Left ventricle myocardium inferior (tissue), 1 donor: ENCODE measurements at regions not wholly inside any gene's neighbourhood (a gene's known extent, or its start where the extent isn't known, plus 50 kb on each side); places are given as distances from the start of the nearest gene placed in this dataset.

Experiments used
- DNase-seq: peaks from one replicate; pipeline ENCODE4 v3.0.0-alpha.2; 2020
- H3K27ac ChIP-seq: fragments of 200-600 bp; replicated peaks from 2 replicates; pipeline ENCODE4 v1.8.0; 2021
- H3K27me3 ChIP-seq: fragments of 200-600 bp; 2 replicates; pipeline ENCODE4 v1.8.0; 2021; ENCODE audit warnings: low read depth
- H3K36me3 ChIP-seq: fragments of 200-600 bp; 2 replicates; pipeline ENCODE4 v1.8.0; 2021
- H3K4me1 ChIP-seq: fragments of 200-600 bp; 2 replicates; pipeline ENCODE4 v1.8.0; 2021
- H3K4me3 ChIP-seq: fragments of 200-600 bp; 2 replicates; pipeline ENCODE4 v1.8.0; 2021; ENCODE audit warnings: mild to moderate bottlenecking, moderate library complexity
- H3K9me3 ChIP-seq: fragments of 200-600 bp; replicated peaks from 2 replicates; pipeline ENCODE4 v1.8.0; 2021
- intact Hi-C: fragments of 100-400 bp; cut with micrococcal nuclease; formaldehyde crosslinking; loops from one replicate; pipeline ENCODE4 v1.11.0; 2022
- TF ChIP-seq, protein P1 (sequence below): fragments of 200-600 bp; IDR thresholded peaks from 2 replicates; pipeline ENCODE4 v1.8.0; 2021; ENCODE audit warnings: antibody characterized with exemption, mild to moderate bottlenecking, borderline replicate concordance
- donor health status: DM: no; HTN: yes; CAD: no; lungs with severe emphysema.

DNA sequence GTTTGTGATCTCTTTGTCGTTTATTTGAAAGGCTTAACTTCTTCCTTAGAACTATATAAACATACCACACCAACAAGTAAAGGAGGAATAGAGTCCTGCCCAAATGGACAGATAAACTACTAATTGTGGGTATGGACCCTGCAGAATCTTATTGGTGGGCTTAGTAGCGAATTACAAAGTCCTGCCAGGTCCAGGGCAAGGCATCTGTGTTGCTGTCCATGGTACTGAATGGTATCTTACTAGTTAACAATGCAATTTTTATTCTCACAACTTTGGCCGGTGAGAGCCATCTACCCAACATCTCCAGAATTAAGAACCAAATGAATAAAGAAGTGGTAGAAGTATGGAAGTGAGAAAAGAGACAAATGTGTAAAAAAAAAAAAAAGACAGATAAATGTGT, 1782.4 kb upstream of the WWC1 start:
- TF ChIP-seq, protein P1, sequence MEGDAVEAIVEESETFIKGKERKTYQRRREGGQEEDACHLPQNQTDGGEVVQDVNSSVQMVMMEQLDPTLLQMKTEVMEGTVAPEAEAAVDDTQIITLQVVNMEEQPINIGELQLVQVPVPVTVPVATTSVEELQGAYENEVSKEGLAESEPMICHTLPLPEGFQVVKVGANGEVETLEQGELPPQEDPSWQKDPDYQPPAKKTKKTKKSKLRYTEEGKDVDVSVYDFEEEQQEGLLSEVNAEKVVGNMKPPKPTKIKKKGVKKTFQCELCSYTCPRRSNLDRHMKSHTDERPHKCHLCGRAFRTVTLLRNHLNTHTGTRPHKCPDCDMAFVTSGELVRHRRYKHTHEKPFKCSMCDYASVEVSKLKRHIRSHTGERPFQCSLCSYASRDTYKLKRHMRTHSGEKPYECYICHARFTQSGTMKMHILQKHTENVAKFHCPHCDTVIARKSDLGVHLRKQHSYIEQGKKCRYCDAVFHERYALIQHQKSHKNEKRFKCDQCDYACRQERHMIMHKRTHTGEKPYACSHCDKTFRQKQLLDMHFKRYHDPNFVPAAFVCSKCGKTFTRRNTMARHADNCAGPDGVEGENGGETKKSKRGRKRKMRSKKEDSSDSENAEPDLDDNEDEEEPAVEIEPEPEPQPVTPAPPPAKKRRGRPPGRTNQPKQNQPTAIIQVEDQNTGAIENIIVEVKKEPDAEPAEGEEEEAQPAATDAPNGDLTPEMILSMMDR = no peak
- H3K27me3 ChIP-seq = no peaks in the 10 kb centered on the region
- intact Hi-C loops = no loop called here
- no peaks in the 10 kb centered on the region for H3K36me3 ChIP-seq
- no peak overlapping the region for H3K4me3 ChIP-seq
- no peak overlapping the region for H3K27ac ChIP-seq
- H3K9me3 ChIP-seq = no peaks in the 10 kb centered on the region
- H3K4me1 ChIP-seq = no peaks in the 10 kb centered on the region
- DNase-seq = no peak

DNA sequence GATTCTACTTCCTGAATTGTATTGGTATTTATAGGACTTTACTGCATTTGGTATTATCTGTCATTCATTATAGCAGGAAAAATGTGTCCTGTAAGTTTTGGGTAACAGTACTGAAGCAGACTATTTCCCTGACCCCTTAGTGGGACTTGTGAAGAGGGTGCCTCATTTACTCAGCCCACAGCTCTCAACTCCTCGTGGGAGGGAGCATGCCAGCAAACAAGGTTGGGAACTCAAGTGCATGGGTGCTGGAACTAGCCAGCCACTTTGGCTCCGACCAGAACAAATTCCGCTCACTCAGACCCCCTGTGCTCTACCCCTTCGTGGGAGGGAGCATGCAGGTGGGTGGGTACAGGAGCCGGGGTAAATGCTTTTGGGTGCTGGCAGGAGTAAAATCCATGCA, 1773.5 kb upstream of the WWC1 start:
- intact Hi-C loops = no loop called here
- H3K27me3 ChIP-seq = no peaks in the 10 kb centered on the region
- TF ChIP-seq, protein P1 = no peak
- H3K9me3 ChIP-seq = no peaks in the 10 kb centered on the region
- no peak overlapping the region for H3K27ac ChIP-seq
- no peak overlapping the region for H3K4me3 ChIP-seq
- no peaks in the 10 kb centered on the region for H3K36me3 ChIP-seq
- no peak for DNase-seq
- no peaks in the 10 kb centered on the region for H3K4me1 ChIP-seq

DNA sequence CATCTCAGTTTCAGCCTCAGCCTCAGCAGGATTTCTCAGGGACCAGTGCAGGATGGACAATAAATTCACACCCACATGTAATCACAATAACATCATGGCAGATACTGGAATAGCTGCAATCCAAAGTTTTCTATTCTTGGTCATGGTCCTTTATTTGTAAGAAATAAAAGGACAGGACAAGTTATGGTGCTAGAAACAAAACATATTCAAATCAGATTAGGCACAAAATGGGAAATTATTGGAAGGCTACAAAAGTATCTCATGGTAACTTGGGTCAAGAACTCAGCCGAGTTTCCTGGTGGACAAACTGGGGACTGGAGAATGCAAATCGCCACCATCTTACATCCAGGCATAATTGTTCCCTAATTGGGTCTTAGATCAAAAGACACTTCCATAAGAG, 1768.2 kb upstream of the WWC1 start:
- H3K27me3 ChIP-seq = no peaks in the 10 kb centered on the region
- no peak overlapping the region for H3K27ac ChIP-seq
- no peaks in the 10 kb centered on the region for H3K36me3 ChIP-seq
- H3K9me3 ChIP-seq = no peaks in the 10 kb centered on the region
- intact Hi-C loops = no loop called here
- TF ChIP-seq, protein P1 = no peak
- no peaks in the 10 kb centered on the region for H3K4me1 ChIP-seq
- no peak overlapping the region for H3K4me3 ChIP-seq
- no peak for DNase-seq

DNA sequence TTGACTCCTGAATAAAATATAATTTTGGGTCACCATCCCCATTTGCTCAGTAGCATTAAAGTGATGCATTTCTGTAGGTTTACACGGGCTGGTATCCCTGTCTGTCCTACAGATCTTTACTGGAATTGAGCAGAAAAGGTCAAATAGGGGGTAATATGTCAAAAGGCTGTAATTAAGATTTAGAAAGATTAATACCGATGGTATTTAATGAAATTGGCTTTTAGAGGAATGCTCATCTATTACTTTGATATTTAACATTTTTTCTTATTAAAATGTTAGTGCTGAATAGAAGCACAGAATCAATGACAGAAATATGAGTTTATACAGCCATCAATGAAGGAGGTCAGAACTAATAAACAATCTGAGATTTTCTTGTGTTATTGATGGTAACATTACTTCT, 1762.2 kb upstream of the WWC1 start:
- Histone ChIP-seq H3K9me3 (no peaks in the 10 kb centered on the region), H3K27ac (no peak overlapping the region), H3K27me3 (no peaks in the 10 kb centered on the region), H3K4me1 (no peaks in the 10 kb centered on the region), H3K4me3 (no peak overlapping the region), H3K36me3 (no peaks in the 10 kb centered on the region)
- TF ChIP-seq, protein P1 = no peak
- no peak for DNase-seq
- intact Hi-C loops = no loop called here

DNA sequence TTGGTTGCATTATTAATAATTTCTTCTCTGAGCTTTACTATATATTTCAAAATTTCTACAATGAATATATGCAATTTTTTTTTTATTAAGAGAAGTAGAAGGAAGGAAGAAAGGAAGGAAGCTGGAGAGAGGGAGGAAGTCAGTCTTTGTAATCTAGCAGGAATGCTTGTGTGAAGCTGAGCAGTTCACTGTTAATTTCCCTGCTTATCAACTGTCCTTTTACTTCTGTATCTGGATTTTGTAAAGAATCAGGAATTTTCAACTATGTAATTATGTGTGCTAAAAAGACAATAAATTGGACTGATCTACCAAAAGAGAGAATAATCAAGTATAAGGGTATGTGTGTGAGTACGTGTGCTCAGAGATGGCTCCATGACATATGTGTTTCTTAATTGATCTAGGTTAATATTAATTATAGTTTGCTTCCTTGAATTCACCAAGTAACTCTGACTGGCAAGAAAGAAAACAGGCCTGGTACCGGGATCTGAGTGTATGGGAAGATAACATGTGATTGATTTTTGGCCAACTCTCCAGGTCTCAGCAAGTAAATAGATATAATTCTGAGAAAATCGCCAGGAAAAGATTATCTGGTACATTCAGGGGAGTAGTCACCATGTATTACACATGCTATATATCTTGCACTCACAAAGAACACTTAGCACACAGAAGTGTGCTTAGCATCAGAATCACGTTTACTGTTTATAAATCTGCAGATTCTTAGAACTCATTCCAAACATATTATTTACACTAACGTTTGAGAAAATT, 1758.8 kb upstream of the WWC1 start:
- H3K36me3 ChIP-seq = no peaks in the 10 kb centered on the region
- H3K4me1 ChIP-seq = no peaks in the 10 kb centered on the region
- TF ChIP-seq, protein P1 = no peak
- H3K9me3 ChIP-seq = peaks cover under 1% of the 10 kb centered on the region
- H3K27ac ChIP-seq = no peak overlapping the region
- H3K27me3 ChIP-seq = no peaks in the 10 kb centered on the region
- H3K4me3 ChIP-seq = no peak overlapping the region
- intact Hi-C loops = no loop called here
- DNase-seq = no peak
